ENCODE measurements at regions not wholly inside any gene's neighbourhood (a gene's known extent, or its start where the extent isn't known, plus 50 kb on each side); places are given as distances from the start of the nearest gene placed in this dataset.

DNA sequence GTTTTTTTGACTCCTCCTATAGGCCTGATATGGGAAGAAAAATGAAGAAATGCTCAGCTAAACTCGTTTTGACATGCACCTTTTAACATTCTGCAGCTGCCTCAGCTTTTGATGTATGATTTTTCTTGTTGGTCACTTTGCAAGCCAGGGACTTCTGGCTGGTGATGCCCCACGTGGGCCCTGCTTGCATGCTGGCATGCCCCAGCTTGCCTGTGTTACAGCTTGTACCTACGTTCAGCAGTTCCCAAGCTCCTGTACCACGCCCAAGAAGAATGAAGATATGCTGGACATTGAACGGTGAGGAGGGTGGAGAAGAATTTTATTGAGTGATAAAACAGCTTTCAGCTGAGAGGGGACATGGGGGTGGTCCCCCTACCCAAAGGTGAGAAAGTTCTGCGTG, 245.6 kb upstream of the FZD8 start:
- TF ChIP-seq POLR2A (IDR thresholded peaks at IDR 0.05) = no peak
- TF ChIP-seq, protein P1, sequence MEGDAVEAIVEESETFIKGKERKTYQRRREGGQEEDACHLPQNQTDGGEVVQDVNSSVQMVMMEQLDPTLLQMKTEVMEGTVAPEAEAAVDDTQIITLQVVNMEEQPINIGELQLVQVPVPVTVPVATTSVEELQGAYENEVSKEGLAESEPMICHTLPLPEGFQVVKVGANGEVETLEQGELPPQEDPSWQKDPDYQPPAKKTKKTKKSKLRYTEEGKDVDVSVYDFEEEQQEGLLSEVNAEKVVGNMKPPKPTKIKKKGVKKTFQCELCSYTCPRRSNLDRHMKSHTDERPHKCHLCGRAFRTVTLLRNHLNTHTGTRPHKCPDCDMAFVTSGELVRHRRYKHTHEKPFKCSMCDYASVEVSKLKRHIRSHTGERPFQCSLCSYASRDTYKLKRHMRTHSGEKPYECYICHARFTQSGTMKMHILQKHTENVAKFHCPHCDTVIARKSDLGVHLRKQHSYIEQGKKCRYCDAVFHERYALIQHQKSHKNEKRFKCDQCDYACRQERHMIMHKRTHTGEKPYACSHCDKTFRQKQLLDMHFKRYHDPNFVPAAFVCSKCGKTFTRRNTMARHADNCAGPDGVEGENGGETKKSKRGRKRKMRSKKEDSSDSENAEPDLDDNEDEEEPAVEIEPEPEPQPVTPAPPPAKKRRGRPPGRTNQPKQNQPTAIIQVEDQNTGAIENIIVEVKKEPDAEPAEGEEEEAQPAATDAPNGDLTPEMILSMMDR (IDR thresholded peaks at IDR 0.05) = no peak

Measured in Peyer's patch (tissue), 4 donors.